Stimulated activated CD4-positive, alpha-beta T cell treated with anti-CD3 and anti-CD28 coated beads, Interleukin-2, amount 100 ng/mL, for 4 hours (primary cell): ENCODE measurements at regions not wholly inside any gene's neighbourhood (a gene's known extent, or its start where the extent isn't known, plus 50 kb on each side); places are given as distances from the start of the nearest gene placed in this dataset.
"Not testable (repeated sequence)": the region's sequence is repeated elsewhere in the genome, so short reads cannot be mapped to it uniquely, and the experiment has no call there.

Source experiments
- DNase-seq: peaks from one replicate; pipeline ENCODE4 v3.0.0-alpha.2; 2020; ENCODE audit warnings: low read depth

DNA sequence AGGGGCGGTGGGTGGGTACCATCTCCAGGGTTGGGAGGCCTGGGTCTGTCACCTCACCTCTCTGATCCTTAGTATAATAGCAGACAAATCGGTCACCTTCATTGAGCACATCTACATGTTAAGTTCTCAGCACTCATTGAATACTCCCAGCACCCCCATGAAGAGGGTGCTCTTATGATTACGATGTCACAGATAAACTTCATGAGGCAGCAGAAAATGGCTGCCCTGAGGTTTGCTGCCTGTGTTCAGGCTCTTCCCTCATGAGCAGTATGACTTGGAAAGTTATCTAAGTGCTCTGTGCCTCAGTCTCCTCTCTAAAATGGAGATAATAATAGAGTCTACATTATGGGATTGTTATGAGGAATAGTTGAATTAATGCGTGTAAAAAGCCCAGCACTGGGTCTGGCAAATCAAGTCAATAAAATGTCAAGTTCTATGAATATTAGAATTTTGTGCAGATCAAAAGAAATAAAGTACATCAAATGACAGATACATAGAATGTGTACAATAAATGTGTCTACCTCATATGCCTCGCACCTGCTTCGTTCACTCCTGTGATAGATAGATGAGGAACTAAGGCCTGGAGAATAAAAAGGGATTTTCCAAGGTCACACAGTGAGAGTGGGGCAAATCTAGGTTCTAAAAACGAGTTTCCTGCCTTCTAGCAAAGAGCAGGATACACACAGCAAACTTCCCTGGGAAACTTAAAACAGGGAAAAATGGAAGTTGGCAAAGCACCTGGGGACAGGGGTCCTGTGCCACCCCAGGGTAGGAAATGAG lies 142.2 kb upstream of the MRPS22 start:
- no peak for DNase-seq

DNA sequence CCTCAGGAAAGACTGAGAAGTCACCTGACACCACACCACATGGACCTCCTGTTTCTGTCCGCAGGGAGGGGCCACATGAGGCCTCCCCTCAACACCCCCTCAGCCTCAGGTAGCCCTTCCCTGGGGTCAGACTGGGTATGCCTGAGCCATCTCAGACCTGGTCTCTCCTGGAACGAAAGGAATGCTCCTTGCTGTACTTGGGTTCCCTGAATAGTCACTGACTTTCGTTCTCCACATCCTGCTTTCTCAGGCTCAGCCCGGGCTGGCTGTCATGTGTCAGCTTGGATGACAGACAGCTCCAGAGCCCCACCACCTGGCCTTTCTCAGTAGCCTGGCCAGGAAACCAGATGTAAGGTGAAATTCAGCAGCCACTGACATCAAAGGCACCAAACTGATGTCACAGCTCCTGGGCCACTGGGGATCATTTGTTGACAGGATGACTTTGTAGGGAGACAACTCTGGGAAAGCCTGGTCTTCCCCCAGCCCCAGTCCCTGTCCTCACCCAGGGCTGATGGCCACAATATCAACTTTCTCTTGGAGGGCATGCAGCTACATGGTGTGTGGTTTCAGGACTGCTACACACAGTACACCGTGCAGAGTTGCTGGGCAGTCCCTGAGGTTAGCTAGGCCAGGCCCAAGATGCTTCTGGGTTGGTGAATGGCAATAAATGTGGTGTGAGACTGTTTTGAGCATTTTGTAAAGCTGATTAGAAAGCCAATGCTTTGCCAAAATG lies 141.4 kb upstream of the MRPS22 start:
- no peak for DNase-seq

DNA sequence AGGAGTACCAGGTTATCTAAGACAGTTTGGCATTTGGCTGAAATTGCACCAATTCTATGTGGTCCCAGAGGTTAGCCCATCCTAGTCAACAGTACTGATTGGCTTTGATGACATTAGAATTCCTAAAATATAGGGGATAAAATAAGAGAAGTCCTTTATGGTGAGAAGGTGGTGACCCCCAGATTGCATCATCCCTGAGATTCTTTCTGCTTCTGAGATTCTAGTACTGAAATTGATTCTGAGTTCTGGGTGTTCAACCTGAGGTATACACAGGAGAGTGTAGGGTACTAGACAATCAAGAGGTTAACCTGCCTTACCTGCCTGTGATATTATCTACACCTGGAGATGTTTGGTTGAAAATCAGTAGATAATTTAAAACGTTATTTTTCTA lies 140.9 kb upstream of the MRPS22 start:
- no peak for DNase-seq

DNA sequence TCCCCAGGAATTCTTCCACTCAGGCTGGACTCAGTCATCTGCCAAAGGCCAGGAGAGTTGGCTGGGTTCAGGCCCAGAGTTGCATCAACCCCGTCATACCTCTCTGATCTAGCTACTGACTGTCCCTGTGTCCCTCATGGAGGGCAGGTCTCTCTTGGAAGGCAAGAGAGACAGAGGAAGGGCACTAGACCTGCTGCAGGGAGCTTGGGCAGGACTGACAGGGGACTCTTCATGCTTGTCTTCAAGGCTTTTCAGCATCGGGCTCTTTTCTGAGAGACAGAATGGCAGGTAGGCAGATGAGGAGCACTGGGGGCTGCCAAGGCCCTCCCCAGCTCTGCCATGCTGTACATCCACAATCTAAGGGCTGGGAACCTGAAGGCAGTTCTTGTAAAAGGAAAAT lies 140.1 kb upstream of the MRPS22 start:
- no peak for DNase-seq

DNA sequence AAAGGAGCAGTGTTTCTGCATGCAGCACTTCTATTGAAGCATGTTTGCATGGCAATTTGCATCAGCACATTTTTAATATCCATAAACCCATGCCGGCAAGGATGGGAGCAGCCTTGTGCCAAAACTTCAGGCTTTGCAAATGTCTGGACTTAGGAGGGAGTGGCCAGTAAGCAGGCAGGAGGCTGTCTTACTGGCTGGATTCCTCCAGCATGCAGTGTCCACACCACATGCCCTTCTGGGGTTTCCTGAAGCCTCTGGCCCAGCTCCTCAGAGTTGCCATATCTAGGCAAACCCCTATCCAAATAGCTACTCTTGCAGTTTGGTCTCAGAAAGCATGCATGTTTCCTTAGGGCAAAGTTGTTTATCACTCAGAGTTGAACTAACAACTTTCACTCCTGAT lies 139.1 kb upstream of the MRPS22 start:
- no peak for DNase-seq

DNA sequence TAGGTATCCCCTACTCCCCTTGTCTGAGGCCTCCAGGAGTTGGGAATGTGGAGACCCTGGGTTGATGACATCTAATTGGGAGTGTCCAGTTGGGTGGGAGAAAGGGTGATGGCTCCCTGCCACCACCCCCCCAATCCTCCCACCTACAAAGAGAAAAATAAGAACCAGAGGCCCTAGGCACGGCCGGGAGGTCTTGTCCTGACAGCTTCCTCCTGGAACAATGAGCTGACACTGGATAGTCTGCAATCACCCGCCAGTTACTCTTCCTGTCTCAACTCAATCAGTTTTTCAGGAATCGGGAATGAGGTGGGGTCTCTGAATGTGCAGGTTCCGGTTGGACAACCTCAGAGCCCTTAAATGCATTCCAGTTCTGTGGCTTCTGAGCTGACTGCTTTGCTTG lies 129.9 kb upstream of the MRPS22 start:
- no peak for DNase-seq

DNA sequence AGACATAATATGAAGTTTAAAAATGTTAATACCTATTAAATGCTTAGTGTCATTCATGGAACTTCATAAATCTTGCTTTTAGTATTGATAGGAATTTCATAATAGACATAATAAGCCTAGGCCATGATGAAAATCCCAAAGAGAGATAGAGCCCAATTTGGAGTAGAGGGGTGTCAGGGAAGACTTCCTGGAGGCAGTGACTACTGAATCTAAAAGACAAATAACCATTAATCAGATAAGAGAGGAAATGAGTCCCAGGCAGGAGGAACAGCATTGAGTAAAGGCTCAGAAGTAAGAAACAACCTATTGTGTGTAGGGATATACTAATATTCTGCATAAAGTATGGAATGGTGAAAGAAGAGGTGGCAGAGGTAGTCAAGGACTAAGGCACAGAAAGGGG lies 126.9 kb upstream of the MRPS22 start:
- DNase-seq: no peak

DNA sequence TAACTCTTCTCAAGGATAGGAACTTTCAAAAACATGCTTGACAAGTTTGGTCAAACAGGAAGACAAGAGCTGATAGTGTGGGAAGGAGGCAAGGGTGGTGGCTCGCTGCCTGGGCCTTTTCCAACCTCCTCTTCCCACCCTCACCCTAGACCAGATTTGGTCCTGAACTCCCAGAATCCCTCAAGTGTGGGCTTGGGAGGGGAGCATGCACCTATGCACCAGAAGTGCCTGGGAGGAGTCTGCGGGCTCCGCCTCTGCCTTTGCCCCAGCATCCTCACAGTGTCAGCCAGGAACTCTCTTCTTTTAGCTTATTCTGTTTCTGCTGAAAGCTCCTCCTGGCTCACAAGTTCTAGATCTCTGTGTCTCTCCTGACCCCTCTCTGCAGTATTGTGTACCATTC lies 126.2 kb upstream of the MRPS22 start:
- DNase-seq: no peak

DNA sequence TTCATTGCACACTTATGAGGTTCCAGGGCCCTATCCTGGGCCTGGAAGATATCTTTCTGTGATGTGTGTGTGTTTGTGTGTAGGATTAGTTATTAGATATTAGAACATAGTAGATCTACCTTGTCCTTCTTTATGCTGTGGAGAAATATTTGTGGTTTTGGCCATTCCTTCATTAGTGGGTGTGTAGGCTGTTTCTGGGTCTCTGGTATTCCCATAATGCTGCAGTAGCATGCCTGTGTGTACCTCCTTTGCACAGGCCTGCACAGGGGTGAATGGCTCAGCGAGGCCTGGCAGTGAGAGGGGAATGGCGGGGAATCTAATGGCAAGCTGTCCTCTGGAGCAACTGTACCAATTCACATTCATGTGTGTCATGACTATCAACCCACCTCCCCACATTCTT lies 125.8 kb upstream of the MRPS22 start:
- no peak for DNase-seq

DNA sequence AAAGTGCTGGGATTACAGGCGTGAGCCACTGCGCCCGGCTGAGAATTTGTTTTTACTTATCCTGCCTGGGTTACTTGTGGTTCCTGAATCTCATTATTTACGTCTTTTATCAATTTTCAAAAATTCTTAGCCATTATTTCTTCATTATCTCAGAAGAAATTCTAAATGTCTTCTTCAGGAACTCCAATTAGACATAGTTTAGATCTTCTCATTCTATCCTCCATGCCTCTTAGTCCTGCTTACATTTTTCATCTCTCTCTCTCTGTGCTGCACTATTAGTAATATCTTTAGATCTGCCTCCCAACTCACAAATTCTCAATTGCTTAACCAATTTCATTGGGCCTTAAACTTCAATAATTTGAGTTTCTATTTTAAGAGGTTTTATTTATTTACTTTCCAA lies 124.4 kb upstream of the MRPS22 start:
- no peak for DNase-seq

DNA sequence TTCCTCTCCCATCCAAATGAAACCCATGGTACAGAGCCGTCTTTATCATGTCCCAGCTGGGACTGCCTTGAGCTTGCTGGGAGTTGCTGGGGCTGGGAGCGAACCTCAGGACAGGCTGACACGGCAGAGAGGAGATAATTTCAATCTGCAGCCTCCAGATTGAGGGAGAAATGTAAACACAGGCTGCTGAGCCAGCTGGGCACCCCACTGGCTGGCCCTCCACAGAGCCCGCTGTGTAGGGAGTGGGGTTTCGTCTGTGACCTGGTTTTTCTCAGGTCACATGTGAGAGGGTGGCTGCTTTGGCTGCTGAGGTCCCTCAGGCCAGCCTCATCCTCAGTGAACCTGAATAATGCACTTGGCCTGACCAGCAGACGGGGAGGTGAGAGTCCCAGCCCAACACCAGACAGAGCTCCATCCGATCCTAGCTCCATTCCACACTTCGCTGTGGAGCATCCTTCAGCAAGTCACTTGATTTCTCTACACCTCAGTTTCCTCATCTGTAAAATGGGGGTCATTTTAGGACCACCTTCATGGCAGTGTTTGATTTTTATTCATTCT lies 121.6 kb upstream of the MRPS22 start:
- no peak for DNase-seq

DNA sequence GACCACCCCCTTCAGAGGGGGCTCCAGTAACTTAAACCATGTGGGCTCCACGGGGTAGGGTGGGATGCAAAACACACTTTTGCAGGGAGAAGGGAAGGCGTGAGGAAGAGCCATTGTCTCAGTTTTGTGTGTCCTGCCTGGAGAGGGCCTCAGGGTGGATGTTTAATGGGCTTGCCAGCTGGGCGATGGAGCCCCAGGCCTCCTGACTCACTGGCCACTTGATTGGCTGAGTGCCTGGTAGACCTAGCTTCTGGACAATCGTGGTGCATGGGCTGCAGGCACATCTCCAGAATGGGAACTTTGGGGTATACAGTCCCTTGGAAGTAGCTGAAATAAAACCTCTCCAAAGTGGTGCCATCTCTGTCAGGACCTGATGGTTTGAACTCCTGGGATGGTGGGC lies 118.3 kb upstream of the MRPS22 start:
- DNase-seq: no peak

DNA sequence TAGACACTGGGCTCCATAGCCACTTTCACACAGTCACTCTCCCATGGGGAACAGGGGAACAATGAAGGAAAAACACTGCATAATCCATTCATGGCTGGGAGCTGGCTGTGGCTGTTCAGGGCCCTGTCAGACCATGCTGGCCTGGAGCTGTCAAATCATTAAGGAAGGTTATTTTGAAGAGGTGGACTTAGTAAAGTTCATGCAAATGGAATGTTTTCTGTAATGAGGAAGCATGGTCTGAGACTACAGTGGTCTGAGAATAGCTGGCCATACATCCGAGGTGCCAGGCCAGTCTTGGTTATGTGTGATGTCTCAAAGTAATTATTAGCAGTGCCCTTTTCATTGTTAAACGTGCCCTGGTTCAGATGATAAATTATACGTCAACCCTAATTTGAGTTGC lies 117.1 kb upstream of the MRPS22 start:
- no peak for DNase-seq

DNA sequence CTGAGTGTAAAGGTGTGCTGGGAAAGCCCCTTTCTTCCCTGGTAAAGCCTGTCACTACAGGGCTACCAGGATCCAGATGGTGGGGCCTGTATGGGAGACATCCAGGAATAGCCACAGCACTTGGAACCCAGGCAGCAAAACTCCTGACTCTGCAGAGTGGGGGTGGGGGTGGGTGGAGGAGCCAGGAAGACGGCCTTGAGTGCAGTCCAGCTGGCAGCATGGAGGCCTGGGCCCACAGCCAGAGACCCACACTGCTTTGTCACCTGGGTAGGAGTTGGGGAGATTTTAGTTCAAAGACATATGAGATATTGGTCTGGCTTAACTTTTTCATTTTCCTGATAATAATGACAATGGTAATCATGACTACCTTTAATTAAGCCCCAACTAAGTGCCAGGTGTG lies 116.7 kb upstream of the MRPS22 start:
- DNase-seq: no peak

DNA sequence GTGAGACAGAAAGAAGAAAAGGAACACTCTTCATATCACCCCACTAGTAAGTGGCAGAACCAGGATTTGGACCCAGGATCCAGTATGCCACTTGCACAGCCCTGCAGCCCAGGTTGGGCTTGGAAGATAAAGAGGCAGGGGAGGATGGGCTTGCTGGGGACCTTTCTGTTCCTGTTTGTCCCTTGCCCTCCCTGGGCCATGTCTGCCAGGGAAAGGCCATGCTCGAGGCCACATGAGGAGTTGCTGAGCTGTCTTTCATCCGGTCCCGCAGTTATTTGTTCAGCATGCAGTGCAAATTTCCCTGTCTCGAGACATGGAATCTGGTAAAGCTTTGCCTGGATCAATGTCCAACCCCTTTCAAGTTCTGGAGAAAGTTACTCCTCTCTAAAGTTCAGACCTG lies 116.0 kb upstream of the MRPS22 start:
- DNase-seq: no peak

DNA sequence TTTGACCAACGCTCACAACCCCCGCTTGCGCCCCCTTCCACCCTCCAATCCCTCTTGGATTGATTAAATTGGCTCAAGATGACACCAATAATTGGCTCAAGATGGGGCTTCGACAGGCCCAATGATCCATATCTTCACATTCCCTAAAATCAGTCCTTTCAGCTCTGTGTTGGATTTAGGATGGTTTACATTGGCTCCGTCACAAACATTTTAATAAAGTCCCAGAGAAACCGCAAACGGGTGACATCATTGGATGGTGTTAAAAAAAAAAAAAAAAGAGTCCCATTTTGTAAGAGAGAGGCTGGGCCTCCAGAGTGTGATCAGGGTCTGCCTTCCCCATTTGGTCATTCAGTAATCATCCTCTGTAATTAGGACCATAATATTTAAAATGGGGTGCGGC lies 113.4 kb upstream of the MRPS22 start:
- no peak for DNase-seq

DNA sequence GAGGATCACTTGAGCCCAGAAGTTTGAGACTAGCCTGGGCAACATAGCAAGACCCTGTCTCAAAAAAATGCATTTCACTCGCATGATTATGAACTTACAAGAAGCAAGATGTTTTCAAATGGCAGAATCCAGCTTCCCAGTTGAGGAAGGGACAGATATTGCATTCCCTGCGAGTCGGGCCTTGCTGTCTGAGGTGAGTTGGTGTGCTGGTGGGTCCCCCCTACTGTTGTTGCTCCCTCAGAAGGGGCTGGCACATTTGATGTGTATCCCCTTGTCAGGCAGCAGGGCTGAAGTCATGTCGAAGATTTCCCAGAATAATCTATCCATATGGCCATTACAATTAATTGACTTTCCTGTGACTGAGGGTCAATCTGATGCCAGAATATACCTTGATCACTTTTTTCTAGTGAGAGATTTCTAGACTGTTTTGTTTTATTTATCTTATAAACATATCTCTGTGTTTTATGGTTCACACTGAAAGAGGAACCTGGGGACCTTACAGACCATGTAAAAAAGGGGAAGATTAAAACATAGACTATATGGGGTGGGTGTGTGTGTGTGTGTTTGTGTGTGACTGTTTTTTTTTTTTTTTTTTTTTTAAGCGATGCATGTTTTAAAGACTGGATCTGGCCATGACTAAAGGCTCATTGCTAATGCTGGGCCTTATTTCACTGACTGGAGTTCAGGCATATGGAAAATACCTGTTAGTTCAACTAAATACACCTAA lies 112.1 kb upstream of the MRPS22 start:
- no peak for DNase-seq

DNA sequence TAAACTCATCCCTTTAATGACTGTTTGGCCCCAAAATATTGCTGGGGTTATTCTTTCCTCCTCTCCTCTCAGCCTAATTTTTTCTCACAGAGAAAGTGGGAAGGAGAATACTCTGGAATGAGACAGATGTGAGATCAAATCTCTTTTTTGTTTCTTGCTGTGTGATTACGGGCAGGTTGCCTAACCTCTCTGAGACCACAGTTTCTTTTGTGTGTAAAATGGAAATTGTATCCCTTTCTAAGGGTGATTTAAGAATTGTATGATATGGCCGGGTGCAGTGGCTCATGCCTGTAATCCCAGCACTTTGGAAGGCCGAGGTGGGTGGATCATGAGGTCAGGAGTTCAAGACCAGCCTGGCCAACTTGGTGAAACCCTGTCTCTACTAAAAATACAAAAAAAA lies 111.5 kb upstream of the MRPS22 start:
- not testable (repeated sequence) for DNase-seq

DNA sequence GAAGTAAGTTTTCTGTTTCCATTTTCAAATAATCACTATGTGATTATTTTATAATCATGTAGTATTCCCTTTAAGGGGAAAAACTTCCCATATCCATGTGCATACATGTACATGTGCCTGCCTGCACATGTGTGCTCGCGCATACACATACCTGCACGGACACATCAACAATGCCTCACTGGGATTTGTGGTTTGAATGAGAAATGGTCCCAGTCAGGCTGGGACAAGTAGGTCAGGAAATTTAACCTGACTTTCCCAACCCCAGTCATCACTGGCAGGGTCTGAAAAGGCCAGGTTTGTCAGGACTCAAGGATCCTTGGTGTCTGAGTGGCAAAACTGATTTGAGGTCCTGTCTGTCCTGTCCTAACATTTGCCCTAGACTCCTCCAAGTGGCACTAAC lies 109.3 kb upstream of the MRPS22 start:
- no peak for DNase-seq

DNA sequence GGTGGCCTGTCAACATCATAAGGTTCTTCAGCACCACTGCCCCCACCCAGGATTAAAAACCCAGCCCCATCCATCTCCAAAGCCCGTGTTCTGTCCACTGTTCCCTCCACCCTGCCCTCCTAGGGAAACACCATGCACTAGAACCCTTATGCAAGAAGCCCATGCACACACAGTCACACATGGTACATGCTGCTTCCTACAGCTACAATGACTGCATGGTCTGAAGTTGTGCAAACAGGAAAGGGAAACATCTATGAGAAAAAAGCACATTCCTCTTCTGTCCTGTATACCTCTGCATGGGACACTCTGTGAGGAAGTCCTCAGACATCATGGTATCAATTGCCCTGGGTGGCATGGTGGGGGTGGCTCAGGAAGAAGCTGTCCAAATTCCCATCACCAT lies 108.6 kb upstream of the MRPS22 start:
- no peak for DNase-seq

DNA sequence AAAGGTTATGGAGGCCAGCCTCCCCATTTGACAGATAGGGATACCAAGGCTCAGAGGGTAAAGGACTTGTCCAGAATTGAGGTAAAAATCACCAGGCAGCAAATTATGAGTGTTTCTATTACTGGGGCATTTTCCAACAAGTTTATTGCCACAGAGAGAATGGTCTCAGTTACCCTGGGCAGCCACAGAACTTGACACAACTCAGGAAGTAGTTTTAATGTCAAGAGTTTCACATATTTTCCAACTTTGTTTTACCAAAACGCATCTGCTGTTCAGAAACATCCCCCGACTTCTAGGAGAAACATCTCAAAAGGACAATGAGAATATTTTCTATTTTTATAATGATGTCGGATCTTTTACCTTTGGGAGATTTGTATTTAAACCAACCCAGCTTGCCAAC lies 107.5 kb upstream of the MRPS22 start:
- DNase-seq: no peak

DNA sequence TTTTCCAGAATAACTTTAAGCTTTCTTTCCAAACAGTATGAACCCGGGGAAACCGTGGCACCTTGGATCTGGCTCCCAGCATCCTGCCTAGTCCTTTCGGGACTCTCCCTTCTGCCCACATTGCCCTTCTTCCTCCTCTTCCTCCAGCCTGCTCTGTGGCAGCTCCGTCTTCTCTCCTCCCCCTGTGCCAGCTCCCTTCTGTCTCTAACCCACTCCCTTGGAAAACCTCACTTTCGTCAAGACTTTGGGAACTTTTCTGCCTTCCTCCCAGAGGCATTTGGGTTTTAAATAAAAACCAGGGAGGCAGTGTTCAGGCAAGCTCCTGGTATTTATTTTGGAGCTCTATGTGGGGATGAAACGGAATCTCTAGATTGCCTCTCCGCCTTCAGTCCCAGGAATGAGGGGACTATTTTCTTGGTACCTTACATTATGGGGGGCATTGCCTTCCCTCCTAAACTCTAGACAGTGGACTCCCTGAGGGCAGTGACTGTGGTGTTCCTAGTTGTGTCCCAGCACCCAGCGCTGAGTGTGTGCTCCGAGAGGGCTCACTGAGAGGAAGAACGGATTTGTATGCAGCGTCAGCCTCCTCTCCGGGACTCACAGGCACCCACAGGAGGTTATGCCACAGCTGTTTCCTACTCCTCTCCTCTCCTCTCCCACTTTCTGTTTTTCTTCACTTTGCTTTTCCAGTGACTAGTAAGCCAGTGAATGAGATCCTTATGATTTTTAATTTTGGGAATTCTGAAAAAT lies 105.4 kb upstream of the MRPS22 start:
- DNase-seq: no peak
